SK-N-SH (cell line): ENCODE measurements at regions not wholly inside any gene's neighbourhood (a gene's known extent, or its start where the extent isn't known, plus 50 kb on each side); places are given as distances from the start of the nearest gene placed in this dataset.

Source experiments
- CHD2 ChIP-seq: fragments of 150-350 bp; IDR thresholded peaks from 2 replicates; pipeline ENCODE4 v1.6.1; 2018; ENCODE audit warnings: low read length; ENCODE audit not compliant: partially characterized antibody
- ELF1 ChIP-seq: IDR thresholded peaks from 2 replicates; pipeline ENCODE4 v1.4.0; 2012
- EZH2phosphoT487 ChIP-seq: fragments of 200-600 bp; sonication (generic); IDR thresholded peaks from 2 replicates; pipeline ENCODE4 v1.6.1; 2017; ENCODE audit warnings: low read depth, mixed run types, mild to moderate bottlenecking, antibody characterized with exemption, moderate library complexity, borderline replicate concordance
- FOSL2 ChIP-seq: IDR thresholded peaks from 2 replicates; pipeline ENCODE4 v1.4.0; 2012; ENCODE audit warnings: low read depth, mild to moderate bottlenecking, moderate library complexity, borderline replicate concordance
- FOXM1 ChIP-seq: IDR thresholded peaks from 2 replicates; pipeline ENCODE4 v1.4.0; 2012; ENCODE audit warnings: low read depth, mild to moderate bottlenecking
- JUND ChIP-seq: IDR thresholded peaks from 2 replicates; pipeline ENCODE4 v1.4.0; 2012
- MXI1 ChIP-seq: IDR thresholded peaks from 2 replicates; pipeline ENCODE4 v1.6.1; 2012; ENCODE audit warnings: mild to moderate bottlenecking, low read depth, low read length, improper control_type of control experiment
- POLR2AphosphoS5 ChIP-seq: IDR thresholded peaks from 2 replicates; pipeline ENCODE4 v1.6.1; 2012; ENCODE audit warnings: low read depth, low read length
- RAD21 ChIP-seq: IDR thresholded peaks from 2 replicates; pipeline ENCODE4 v1.6.1; 2012; ENCODE audit warnings: mild to moderate bottlenecking, low read length
- RXRA ChIP-seq: IDR thresholded peaks from 2 replicates; pipeline ENCODE4 v1.4.0; 2012; ENCODE audit warnings: low read depth, mild to moderate bottlenecking, borderline replicate concordance
- SMC3 ChIP-seq: IDR thresholded peaks from 2 replicates; pipeline ENCODE4 v1.6.1; 2012; ENCODE audit warnings: low read depth, low read length, improper control_type of control experiment
- TCF12 ChIP-seq: IDR thresholded peaks from 2 replicates; pipeline ENCODE4 v1.4.0; 2012
- TF ChIP-seq, protein P1 (sequence below): fragments of 200-600 bp; sonication (generic); IDR thresholded peaks from 2 replicates; pipeline ENCODE4 v1.6.1; 2017; ENCODE audit warnings: antibody characterized with exemption, mild to moderate bottlenecking, moderate library complexity
- TF ChIP-seq, protein P2 (sequence below): fragments of 150-350 bp; IDR thresholded peaks from 2 replicates; pipeline ENCODE4 v1.6.1; 2017; ENCODE audit warnings: antibody characterized with exemption, low read length, low read depth, borderline replicate concordance

DNA sequence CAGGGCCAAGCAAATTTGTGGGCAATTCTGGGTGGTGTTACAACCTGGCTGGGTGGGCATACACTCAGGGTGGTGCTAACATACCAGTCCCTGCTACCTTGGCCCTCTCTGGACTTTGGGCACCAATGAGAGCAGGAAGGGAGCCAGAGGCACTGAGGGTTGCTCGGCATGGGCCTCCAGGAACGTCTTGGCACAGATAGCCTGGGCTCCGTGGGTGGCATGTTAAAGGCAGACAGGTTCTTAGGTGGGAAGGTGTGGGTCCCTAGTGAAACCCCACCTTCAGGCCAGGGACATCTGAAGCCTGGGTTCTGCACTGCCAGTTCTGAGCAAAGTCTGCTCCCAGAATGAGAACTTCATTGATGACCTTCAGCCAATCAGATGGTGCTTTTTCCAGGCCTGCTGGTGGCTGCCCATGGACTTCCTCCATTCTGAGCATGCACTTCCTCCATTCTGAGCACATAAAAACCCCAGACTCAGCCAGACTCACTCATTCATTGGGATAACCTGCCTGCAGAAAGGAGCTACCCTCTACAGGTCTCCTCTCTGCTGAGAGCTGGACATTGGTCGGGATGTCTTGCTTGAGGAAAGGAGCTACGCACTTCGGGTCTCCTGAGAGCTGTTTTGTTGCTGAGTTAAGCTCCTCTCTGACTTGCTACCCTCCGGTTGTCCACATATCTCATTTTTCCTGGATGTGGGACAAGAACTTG lies 2567.1 kb downstream of the PCDH9 start:
- no peak for TF ChIP-seq MXI1
- no peak for TF ChIP-seq CHD2
- TF ChIP-seq, protein P1, sequence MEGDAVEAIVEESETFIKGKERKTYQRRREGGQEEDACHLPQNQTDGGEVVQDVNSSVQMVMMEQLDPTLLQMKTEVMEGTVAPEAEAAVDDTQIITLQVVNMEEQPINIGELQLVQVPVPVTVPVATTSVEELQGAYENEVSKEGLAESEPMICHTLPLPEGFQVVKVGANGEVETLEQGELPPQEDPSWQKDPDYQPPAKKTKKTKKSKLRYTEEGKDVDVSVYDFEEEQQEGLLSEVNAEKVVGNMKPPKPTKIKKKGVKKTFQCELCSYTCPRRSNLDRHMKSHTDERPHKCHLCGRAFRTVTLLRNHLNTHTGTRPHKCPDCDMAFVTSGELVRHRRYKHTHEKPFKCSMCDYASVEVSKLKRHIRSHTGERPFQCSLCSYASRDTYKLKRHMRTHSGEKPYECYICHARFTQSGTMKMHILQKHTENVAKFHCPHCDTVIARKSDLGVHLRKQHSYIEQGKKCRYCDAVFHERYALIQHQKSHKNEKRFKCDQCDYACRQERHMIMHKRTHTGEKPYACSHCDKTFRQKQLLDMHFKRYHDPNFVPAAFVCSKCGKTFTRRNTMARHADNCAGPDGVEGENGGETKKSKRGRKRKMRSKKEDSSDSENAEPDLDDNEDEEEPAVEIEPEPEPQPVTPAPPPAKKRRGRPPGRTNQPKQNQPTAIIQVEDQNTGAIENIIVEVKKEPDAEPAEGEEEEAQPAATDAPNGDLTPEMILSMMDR, result no peak
- no peak for TF ChIP-seq TCF12
- no peak for TF ChIP-seq EZH2phosphoT487
- no peak for TF ChIP-seq RAD21
- TF ChIP-seq POLR2AphosphoS5, result no peak
- no peak for TF ChIP-seq ELF1
- no peak for TF ChIP-seq SMC3
- no peak for TF ChIP-seq JUND
- TF ChIP-seq, protein P2, sequence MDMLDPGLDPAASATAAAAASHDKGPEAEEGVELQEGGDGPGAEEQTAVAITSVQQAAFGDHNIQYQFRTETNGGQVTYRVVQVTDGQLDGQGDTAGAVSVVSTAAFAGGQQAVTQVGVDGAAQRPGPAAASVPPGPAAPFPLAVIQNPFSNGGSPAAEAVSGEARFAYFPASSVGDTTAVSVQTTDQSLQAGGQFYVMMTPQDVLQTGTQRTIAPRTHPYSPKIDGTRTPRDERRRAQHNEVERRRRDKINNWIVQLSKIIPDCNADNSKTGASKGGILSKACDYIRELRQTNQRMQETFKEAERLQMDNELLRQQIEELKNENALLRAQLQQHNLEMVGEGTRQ, result no peak
- no peak for TF ChIP-seq FOSL2
- TF ChIP-seq FOXM1, result no peak
- no peak for TF ChIP-seq RXRA
